SK-N-SH treated with all-trans-retinoic acid at 6 μM for 48 hours (cell line): ENCODE measurements at regions not wholly inside any gene's neighbourhood (a gene's known extent, or its start where the extent isn't known, plus 50 kb on each side); places are given as distances from the start of the nearest gene placed in this dataset.

Experiments used
- ESRRG ChIP-seq: fragments of 250-450 bp; sonication (Bioruptor Pico); IDR thresholded peaks from 2 replicates; pipeline ENCODE4 v1.6.1; 2021; ENCODE audit warnings: mild to moderate bottlenecking
- SNAI2 ChIP-seq: fragments of 250-450 bp; sonication (Bioruptor Pico); IDR thresholded peaks from 2 replicates; pipeline ENCODE4 v1.5.0; 2020; ENCODE audit warnings: mild to moderate bottlenecking, moderate library complexity
- ZFP3 ChIP-seq: fragments of 250-450 bp; sonication (Bioruptor Pico); IDR thresholded peaks from 2 replicates; pipeline ENCODE4 v1.5.0; 2020; ENCODE audit warnings: mild to moderate bottlenecking, moderate library complexity
- TF ChIP-seq, protein P1 (sequence below): fragments of 250-450 bp; sonication (Bioruptor Pico); IDR thresholded peaks from 2 replicates; pipeline ENCODE4 v1.5.1; 2020; ENCODE audit warnings: low read depth, mild to moderate bottlenecking, moderate library complexity
- TF ChIP-seq, protein P2 (sequence below): fragments of 250-450 bp; sonication (Bioruptor Pico); IDR thresholded peaks from 2 replicates; pipeline ENCODE4 v1.8.0; 2020; ENCODE audit warnings: mild to moderate bottlenecking, moderate library complexity, borderline replicate concordance

DNA sequence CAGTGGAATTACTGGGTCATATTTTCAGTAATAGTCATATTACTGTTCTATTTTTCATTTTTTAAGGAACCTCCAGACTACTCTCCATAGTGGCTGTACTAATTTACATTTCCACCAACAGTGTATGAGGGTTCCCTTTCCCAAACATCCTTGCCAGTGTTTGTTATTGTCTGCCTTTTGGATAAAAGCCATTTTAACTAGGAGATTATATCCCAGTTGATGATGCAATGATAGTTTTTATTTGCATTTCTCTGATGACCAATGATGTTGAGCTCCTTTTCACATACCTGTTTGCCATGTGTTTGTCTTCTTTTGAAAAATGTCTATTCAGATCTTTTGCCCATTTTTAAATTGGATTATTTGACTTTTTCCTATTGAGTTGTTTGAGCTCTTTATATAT, 410.8 kb downstream of the TTLL7 start:
- TF ChIP-seq, protein P1, sequence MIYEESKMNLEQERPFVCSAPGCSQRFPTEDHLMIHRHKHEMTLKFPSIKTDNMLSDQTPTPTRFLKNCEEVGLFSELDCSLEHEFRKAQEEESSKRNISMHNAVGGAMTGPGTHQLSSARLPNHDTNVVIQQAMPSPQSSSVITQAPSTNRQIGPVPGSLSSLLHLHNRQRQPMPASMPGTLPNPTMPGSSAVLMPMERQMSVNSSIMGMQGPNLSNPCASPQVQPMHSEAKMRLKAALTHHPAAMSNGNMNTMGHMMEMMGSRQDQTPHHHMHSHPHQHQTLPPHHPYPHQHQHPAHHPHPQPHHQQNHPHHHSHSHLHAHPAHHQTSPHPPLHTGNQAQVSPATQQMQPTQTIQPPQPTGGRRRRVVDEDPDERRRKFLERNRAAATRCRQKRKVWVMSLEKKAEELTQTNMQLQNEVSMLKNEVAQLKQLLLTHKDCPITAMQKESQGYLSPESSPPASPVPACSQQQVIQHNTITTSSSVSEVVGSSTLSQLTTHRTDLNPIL (CRISPR knock-in tag): no peak
- TF ChIP-seq ZFP3 (no peak), SNAI2 (CRISPR knock-in tag) (no peak), ESRRG (no peak)
- TF ChIP-seq, protein P2, sequence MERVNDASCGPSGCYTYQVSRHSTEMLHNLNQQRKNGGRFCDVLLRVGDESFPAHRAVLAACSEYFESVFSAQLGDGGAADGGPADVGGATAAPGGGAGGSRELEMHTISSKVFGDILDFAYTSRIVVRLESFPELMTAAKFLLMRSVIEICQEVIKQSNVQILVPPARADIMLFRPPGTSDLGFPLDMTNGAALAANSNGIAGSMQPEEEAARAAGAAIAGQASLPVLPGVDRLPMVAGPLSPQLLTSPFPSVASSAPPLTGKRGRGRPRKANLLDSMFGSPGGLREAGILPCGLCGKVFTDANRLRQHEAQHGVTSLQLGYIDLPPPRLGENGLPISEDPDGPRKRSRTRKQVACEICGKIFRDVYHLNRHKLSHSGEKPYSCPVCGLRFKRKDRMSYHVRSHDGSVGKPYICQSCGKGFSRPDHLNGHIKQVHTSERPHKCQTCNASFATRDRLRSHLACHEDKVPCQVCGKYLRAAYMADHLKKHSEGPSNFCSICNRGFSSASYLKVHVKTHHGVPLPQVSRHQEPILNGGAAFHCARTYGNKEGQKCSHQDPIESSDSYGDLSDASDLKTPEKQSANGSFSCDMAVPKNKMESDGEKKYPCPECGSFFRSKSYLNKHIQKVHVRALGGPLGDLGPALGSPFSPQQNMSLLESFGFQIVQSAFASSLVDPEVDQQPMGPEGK (CRISPR knock-in tag): no peak
